GM12878 (cell line): ENCODE measurements at regions not wholly inside any gene's neighbourhood (a gene's known extent, or its start where the extent isn't known, plus 50 kb on each side); places are given as distances from the start of the nearest gene placed in this dataset.
A peak's percentile ranks its signal among the peaks of the same experiment; 100 is the strongest.

ENCODE experiments used
- ATAC-seq: fragments of 200-7000 bp; cut with Tn5 transposase; 3 replicates; pipeline ENCODE4 v1.9.1; 2020; ENCODE audit warnings: mild to moderate bottlenecking, moderate library complexity
- BruUV-seq: library from RNA; stranded (reverse); fragments of 400-500 nt; replicated peaks from 2 replicates; lab custom pipeline; 2021; lab: Mats Ljungman, UMichigan
- CTCF ChIA-PET: fragments of 300-600 bp; sonication (Branson Sonifier 250); formaldehyde crosslinking; extraction: SDS; loops from one replicate; lab custom pipeline; 2021; ENCODE audit warnings: inconsistent platforms; lab: Yijun Ruan, JAX
- POLR2A ChIA-PET: fragments of 350-600 bp; formaldehyde crosslinking; extraction: SDS; loops from one replicate; lab custom pipeline; 2021; ENCODE audit warnings: inconsistent platforms; lab: Charles Lee
- RAD21 ChIA-PET: fragments of 300-600 bp; sonication (Branson Sonifier 250); formaldehyde crosslinking; loops from one replicate; lab custom pipeline; 2023; ENCODE audit warnings: antibody characterized with exemption; ENCODE audit not compliant: unreplicated experiment; lab: Charles Lee
- SMC1A ChIA-PET: fragments of 300-600 bp; sonication (Branson Sonifier 250); formaldehyde crosslinking; loops from one replicate; lab custom pipeline; 2023; ENCODE audit not compliant: unreplicated experiment, uncharacterized antibody; lab: Charles Lee
- DNase-seq: peaks from one replicate; pipeline ENCODE4 v3.0.0-alpha.2; 2011; ENCODE audit warnings: low read depth, low spot score
- FAIRE-seq: peaks from 3 replicates; lab custom pipeline; 2011; peaks lifted over from hg19 to GRCh38; lab: Jason Lieb, UNC
- H2AFZ ChIP-seq: 2 replicates; pipeline ENCODE4 v1.6.0; 2011; ENCODE audit warnings: low read depth, low read length, control low read depth; ENCODE audit not compliant: control insufficient read depth
- H3K27ac ChIP-seq: 2 replicates; pipeline ENCODE4 v1.5.1; 2011; ENCODE audit warnings: control low read depth; ENCODE audit not compliant: control insufficient read depth, insufficient read depth
- H3K27me3 ChIP-seq, 2 experiments: replicated peaks in 1 of 2; 2 replicates each; pipeline versions ENCODE4 v1.6.0 to v1.6.1; 2011; ENCODE audit warnings: low read length in 1 of 2; ENCODE audit not compliant: control insufficient read depth in 2 of 2, insufficient read depth in 2 of 2
- H3K36me3 ChIP-seq, 2 experiments: 2 replicates each; pipeline ENCODE4 v1.5.1; 2011; ENCODE audit warnings: low read length in 1 of 2; ENCODE audit not compliant: control insufficient read depth in 2 of 2, insufficient read depth in 2 of 2
- H3K4me1 ChIP-seq: 2 replicates; pipeline ENCODE4 v1.6.1; 2011; ENCODE audit warnings: mild to moderate bottlenecking, low read length, moderate library complexity, mixed read lengths; ENCODE audit not compliant: control insufficient read depth, insufficient read depth
- H3K4me2 ChIP-seq: 2 replicates; pipeline ENCODE4 v1.6.0; 2011; ENCODE audit warnings: control low read depth; ENCODE audit not compliant: control insufficient read depth, insufficient read depth
- H3K4me3 ChIP-seq: fragments of 200-600 bp; sonication (generic); 2 replicates; pipeline ENCODE4 v1.5.1; 2016
- H3K79me2 ChIP-seq: 2 replicates; pipeline ENCODE4 v1.6.0; 2011; ENCODE audit warnings: low read length; ENCODE audit not compliant: control insufficient read depth, insufficient read depth
- H3K9ac ChIP-seq: 2 replicates; pipeline ENCODE4 v1.8.0; 2011; ENCODE audit warnings: low read length, control low read depth, mixed read lengths; ENCODE audit not compliant: control insufficient read depth, insufficient read depth
- H3K9me3 ChIP-seq: replicated peaks from 3 replicates; pipeline ENCODE4 v1.5.1; 2011; ENCODE audit warnings: mild to moderate bottlenecking, low read length; ENCODE audit not compliant: control insufficient read depth, insufficient read depth
- H4K20me1 ChIP-seq: 2 replicates; pipeline ENCODE4 v1.6.0; 2011; ENCODE audit not compliant: control insufficient read depth, insufficient read depth
- CREM ChIP-seq: IDR thresholded peaks from 2 replicates; pipeline ENCODE4 v1.6.1; 2014; ENCODE audit warnings: antibody characterized with exemption, low read depth
- EP300 ChIP-seq, 2 experiments: fragments of 150-350 bp in 1 of 2; IDR thresholded peaks; 2 replicates each; pipeline ENCODE4 v1.6.1; 2011 to 2012; ENCODE audit warnings: low read depth in 2 of 2, low read length in 2 of 2, borderline replicate concordance in 1 of 2, improper control_type of control experiment in 1 of 2, inconsistent platforms in 1 of 2; ENCODE audit not compliant: control insufficient read depth in 1 of 2
- HDAC6 ChIP-seq: fragments of 200-600 bp; sonication (generic); IDR thresholded peaks from one replicate; pipeline ENCODE4 v1.8.0; 2017; ENCODE audit warnings: antibody characterized with exemption; ENCODE audit not compliant: unreplicated experiment
- IRF3 ChIP-seq: fragments of 450-650 bp; IDR thresholded peaks from 2 replicates; pipeline ENCODE4 v1.6.1; 2014; ENCODE audit warnings: mild to moderate bottlenecking
- JUND ChIP-seq: IDR thresholded peaks from 2 replicates; pipeline ENCODE4 v1.6.1; 2012; ENCODE audit warnings: low read depth, mild to moderate bottlenecking, low read length, improper control_type of control experiment, moderate library complexity
- MYB ChIP-seq: fragments of 150-350 bp; IDR thresholded peaks from 2 replicates; pipeline ENCODE4 v1.6.1; 2014; ENCODE audit warnings: mild to moderate bottlenecking, low read depth, low read length, borderline replicate concordance
- NFYB ChIP-seq: IDR thresholded peaks from 2 replicates; pipeline ENCODE4 v1.6.1; 2011; ENCODE audit warnings: low read depth, mild to moderate bottlenecking, low read length, improper control_type of control experiment, moderate library complexity; ENCODE audit not compliant: insufficient read depth
- POLR2AphosphoS5 ChIP-seq: IDR thresholded peaks from 2 replicates; pipeline ENCODE4 v1.6.1; 2011; ENCODE audit warnings: mild to moderate bottlenecking, low read length, inconsistent platforms
- POU2F2 ChIP-seq: IDR thresholded peaks from 3 replicates; pipeline ENCODE4 v1.6.1; 2011; ENCODE audit warnings: low read depth, mild to moderate bottlenecking, low read length, borderline replicate concordance
- RELA ChIP-seq: fragments of 450-650 bp; IDR thresholded peaks from 2 replicates; pipeline ENCODE4 v1.8.0; 2014; ENCODE audit warnings: borderline replicate concordance; ENCODE audit not compliant: partially characterized antibody
- RUNX3 ChIP-seq: IDR thresholded peaks from 2 replicates; pipeline ENCODE4 v1.6.1; 2012; ENCODE audit warnings: low read length, inconsistent platforms
- SPI1 ChIP-seq: IDR thresholded peaks from 2 replicates; pipeline ENCODE4 v1.6.1; 2011; ENCODE audit warnings: low read depth, mild to moderate bottlenecking, low read length, moderate library complexity, borderline replicate concordance; ENCODE audit not compliant: insufficient read depth
- TAF1 ChIP-seq: IDR thresholded peaks from 2 replicates; pipeline ENCODE4 v1.6.1; 2011; ENCODE audit warnings: mild to moderate bottlenecking, low read depth, low read length, borderline replicate concordance
- TCF7 ChIP-seq: IDR thresholded peaks from 2 replicates; pipeline ENCODE4 v1.6.1; 2014; ENCODE audit warnings: antibody characterized with exemption, borderline replicate concordance
- ZNF207 ChIP-seq: fragments of 450-650 bp; IDR thresholded peaks from 2 replicates; pipeline ENCODE4 v1.6.1; 2014; ENCODE audit warnings: antibody characterized with exemption, mild to moderate bottlenecking, borderline replicate concordance
- ZNF384 ChIP-seq: IDR thresholded peaks from 2 replicates; pipeline ENCODE4 v1.6.1; 2012; ENCODE audit warnings: low read depth, mild to moderate bottlenecking, low read length, improper control_type of control experiment, borderline replicate concordance
- WGBS: methylation state at CpG from one replicate; pipeline ENCODE4 v1.1.6; 2016; ENCODE audit warnings: low lambda C conversion rate; ENCODE audit not compliant: insufficient replicate concordance, insufficient coverage; ENCODE audit errors: missing lambda C conversion rate; 5-methylcytosine and 5-hydroxymethylcytosine counted together
- in situ Hi-C: fragments of 300-500 bp; cut with MboI; formaldehyde crosslinking; loops from 9 replicates; pipeline ENCODE4 v1.14.3; 2018; ENCODE audit warnings: mixed read lengths
- intact Hi-C: fragments of 100-400 bp; cut with micrococcal nuclease; formaldehyde crosslinking; loops from one replicate; pipeline ENCODE4 v1.14.2; 2022; ENCODE audit not compliant: unreplicated experiment
- TF ChIP-seq, protein P1 (sequence below): IDR thresholded peaks from 2 replicates; pipeline ENCODE4 v1.6.1; 2012; ENCODE audit warnings: improper control_type of control experiment, low read depth, low read length; ENCODE audit not compliant: insufficient replicate concordance

DNA sequence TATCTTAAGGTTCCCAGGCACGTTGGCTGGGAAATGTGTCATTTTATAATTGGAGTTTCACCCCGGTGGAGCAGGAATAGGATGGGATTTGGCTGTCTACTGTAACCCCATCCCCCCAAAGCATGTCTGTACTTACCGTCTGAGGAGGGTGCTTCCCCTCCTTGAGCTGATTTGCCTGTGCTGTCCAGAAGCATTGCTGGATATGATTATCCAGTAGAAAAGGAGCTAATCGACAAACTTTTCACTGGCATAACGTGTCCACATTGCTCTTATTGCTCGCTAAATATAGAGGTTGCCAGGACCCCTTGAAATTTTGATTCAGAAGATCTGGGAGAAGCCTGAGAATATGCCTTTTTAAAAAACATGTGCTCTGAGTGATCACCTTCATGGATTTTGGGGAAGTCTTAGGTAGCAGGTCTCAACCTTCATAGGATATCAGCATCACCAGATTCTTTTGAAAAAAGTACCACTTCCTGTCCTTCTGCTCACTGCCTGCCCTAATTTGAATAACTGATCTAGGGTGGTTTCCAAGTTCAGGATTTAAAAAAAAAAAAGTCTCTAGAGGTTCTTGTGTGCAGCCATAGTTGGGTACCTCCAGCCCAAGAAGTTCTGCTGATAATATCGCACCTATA lies 80.4 kb upstream of the KCNA1 start:
- RAD21 ChIA-PET: interaction anchor here (0.8 to 1.2 kb wide), 4 partner anchors 10 to 30 kb away, joined by 3 to 5 read pairs (median 4); no protein-coding TSS in a partner anchor
- peak overlapping the region; percentile 58 for H3K4me3 ChIP-seq
- peak overlapping the region; percentile 55 for H2AFZ ChIP-seq
- peaks cover 12% of the 10 kb centered on the region for H3K79me2 ChIP-seq
- intact Hi-C loops (no loop called here), in situ Hi-C loops (no loop called here)
- no peaks in the 10 kb centered on the region for H3K27me3 ChIP-seq
- H3K9ac ChIP-seq: peak overlapping the region; percentile 83
- SMC1A ChIA-PET: interaction anchor here (0.6 to 1.4 kb wide), 9 partner anchors 9 to 372 kb away, joined by 3 to 7 read pairs (median 3); no protein-coding TSS in a partner anchor
- FAIRE-seq (peak; percentile 85), ATAC-seq (peak; percentile 89), DNase-seq (peak; percentile 73)
- peaks cover 11% of the 10 kb centered on the region for H3K9me3 ChIP-seq
- POLR2A ChIA-PET: interaction anchor here (1.0 to 1.6 kb wide), 2 partner anchors 9 to 12 kb away, joined by 4 to 8 read pairs; no protein-coding TSS in a partner anchor
- CTCF ChIA-PET: interaction anchor here (1.0 to 2.6 kb wide), 8 partner anchors 11 to 28 kb away, joined by 3 to 11 read pairs (median 3); no protein-coding TSS in a partner anchor
- peak overlapping the region; percentile 75 for H3K4me2 ChIP-seq
- H4K20me1 ChIP-seq: no peaks in the 10 kb centered on the region
- TSS peak; percentile 90 for BruUV-seq
- 10% methylated on average over 7 of the region's 7 CpGs for WGBS
- no peaks in the 10 kb centered on the region; a peak in 1 of 4 replicates for H3K36me3 ChIP-seq
- H3K27ac ChIP-seq: peak overlapping the region; percentile 97
- H3K4me1 ChIP-seq: peaks cover 27% of the 10 kb centered on the region
- TF ChIP-seq POU2F2: peak; percentile 92; the same call in 2 of the 3 replicates
- no peak for TF ChIP-seq HDAC6
- 0 out of 2 replicates have a peak, but pooled peaks have one; percentile 25 for TF ChIP-seq CREM
- TF ChIP-seq ZNF207: no peak
- no peak for TF ChIP-seq IRF3
- TF ChIP-seq SPI1: peak; percentile 84
- TF ChIP-seq POLR2AphosphoS5: peak; percentile 61
- TF ChIP-seq EP300 (IDR thresholded peaks at IDR 0.05; ENCODE audit: borderline replicate concordance in 1 of 2, control insufficient read depth in 1 of 2, low read depth in 2 of 2, low read length in 2 of 2): peak; percentile 30 to 66; a peak in 2 of 4 replicates
- TF ChIP-seq ZNF384: peak; percentile 94
- TF ChIP-seq, protein P1, sequence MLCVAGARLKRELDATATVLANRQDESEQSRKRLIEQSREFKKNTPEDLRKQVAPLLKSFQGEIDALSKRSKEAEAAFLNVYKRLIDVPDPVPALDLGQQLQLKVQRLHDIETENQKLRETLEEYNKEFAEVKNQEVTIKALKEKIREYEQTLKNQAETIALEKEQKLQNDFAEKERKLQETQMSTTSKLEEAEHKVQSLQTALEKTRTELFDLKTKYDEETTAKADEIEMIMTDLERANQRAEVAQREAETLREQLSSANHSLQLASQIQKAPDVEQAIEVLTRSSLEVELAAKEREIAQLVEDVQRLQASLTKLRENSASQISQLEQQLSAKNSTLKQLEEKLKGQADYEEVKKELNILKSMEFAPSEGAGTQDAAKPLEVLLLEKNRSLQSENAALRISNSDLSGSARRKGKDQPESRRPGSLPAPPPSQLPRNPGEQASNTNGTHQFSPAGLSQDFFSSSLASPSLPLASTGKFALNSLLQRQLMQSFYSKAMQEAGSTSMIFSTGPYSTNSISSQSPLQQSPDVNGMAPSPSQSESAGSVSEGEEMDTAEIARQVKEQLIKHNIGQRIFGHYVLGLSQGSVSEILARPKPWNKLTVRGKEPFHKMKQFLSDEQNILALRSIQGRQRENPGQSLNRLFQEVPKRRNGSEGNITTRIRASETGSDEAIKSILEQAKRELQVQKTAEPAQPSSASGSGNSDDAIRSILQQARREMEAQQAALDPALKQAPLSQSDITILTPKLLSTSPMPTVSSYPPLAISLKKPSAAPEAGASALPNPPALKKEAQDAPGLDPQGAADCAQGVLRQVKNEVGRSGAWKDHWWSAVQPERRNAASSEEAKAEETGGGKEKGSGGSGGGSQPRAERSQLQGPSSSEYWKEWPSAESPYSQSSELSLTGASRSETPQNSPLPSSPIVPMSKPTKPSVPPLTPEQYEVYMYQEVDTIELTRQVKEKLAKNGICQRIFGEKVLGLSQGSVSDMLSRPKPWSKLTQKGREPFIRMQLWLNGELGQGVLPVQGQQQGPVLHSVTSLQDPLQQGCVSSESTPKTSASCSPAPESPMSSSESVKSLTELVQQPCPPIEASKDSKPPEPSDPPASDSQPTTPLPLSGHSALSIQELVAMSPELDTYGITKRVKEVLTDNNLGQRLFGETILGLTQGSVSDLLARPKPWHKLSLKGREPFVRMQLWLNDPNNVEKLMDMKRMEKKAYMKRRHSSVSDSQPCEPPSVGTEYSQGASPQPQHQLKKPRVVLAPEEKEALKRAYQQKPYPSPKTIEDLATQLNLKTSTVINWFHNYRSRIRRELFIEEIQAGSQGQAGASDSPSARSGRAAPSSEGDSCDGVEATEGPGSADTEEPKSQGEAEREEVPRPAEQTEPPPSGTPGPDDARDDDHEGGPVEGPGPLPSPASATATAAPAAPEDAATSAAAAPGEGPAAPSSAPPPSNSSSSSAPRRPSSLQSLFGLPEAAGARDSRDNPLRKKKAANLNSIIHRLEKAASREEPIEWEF: peak; percentile 57
- peak; percentile 56; the same call in 1 of the 2 replicates for TF ChIP-seq TAF1
- peak; percentile 18 for TF ChIP-seq RELA
- no peak for TF ChIP-seq JUND
- TF ChIP-seq NFYB: 0 out of 2 replicates have a peak, but pooled peaks have one; percentile 51
- TF ChIP-seq TCF7: no peak
- peak; percentile 82 for TF ChIP-seq RUNX3
- peak; percentile 93 for TF ChIP-seq MYB
